HEK293T (cell line): ENCODE measurements at regions not wholly inside any gene's neighbourhood (a gene's known extent, or its start where the extent isn't known, plus 50 kb on each side); places are given as distances from the start of the nearest gene placed in this dataset.

ENCODE experiments used
- CTCF ChIA-PET: fragments of 350-600 bp; formaldehyde crosslinking; extraction: SDS; loops from one replicate; lab custom pipeline; 2021; ENCODE audit warnings: antibody characterized with exemption, inconsistent platforms; lab: Yijun Ruan, JAX
- POLR2A ChIA-PET: fragments of 350-600 bp; formaldehyde crosslinking; extraction: SDS; loops from one replicate; lab custom pipeline; 2020; ENCODE audit warnings: antibody characterized with exemption, inconsistent platforms; lab: Yijun Ruan, JAX
- DNase-seq: peaks from one replicate; pipeline ENCODE4 v3.0.0; 2012; ENCODE audit warnings: mixed read lengths; ENCODE audit errors: extremely low spot score
- ARNT ChIP-seq: fragments of 450-650 bp; IDR thresholded peaks from 2 replicates; pipeline ENCODE4 v1.6.1; 2017; ENCODE audit warnings: mild to moderate bottlenecking
- BHLHE40 ChIP-seq: fragments of 450-650 bp; IDR thresholded peaks from 2 replicates; pipeline ENCODE4 v1.6.1; 2016; ENCODE audit warnings: mild to moderate bottlenecking, moderate library complexity, borderline replicate concordance
- CTBP1 ChIP-seq: fragments of 450-650 bp; IDR thresholded peaks from 2 replicates; pipeline ENCODE4 v1.6.1; 2016; ENCODE audit warnings: borderline replicate concordance
- ELF4 ChIP-seq: fragments of 450-650 bp; IDR thresholded peaks from 2 replicates; pipeline ENCODE4 v1.6.1; 2017; ENCODE audit warnings: antibody characterized with exemption
- FOXA1 ChIP-seq: fragments of 450-650 bp; IDR thresholded peaks from 2 replicates; pipeline ENCODE4 v1.6.1; 2016; ENCODE audit warnings: mild to moderate bottlenecking
- FOXK2 ChIP-seq: fragments of 450-650 bp; IDR thresholded peaks from 2 replicates; pipeline ENCODE4 v1.6.1; 2016; ENCODE audit warnings: mild to moderate bottlenecking
- FOXM1 ChIP-seq: fragments of 450-650 bp; IDR thresholded peaks from 2 replicates; pipeline ENCODE4 v1.6.1; 2017; ENCODE audit warnings: mild to moderate bottlenecking, borderline replicate concordance
- HDGF ChIP-seq: fragments of 450-650 bp; IDR thresholded peaks from 2 replicates; pipeline ENCODE4 v1.6.1; 2017; ENCODE audit warnings: antibody characterized with exemption, borderline replicate concordance
- L3MBTL2 ChIP-seq: fragments of 450-650 bp; conservative IDR thresholded peaks from 2 replicates; pipeline ENCODE4 v1.6.1; 2016; ENCODE audit warnings: mild to moderate bottlenecking
- LEF1 ChIP-seq: fragments of 450-650 bp; IDR thresholded peaks from 2 replicates; pipeline ENCODE4 v1.6.1; 2017; ENCODE audit warnings: mild to moderate bottlenecking, borderline replicate concordance
- NFRKB ChIP-seq: fragments of 450-650 bp; IDR thresholded peaks from 2 replicates; pipeline ENCODE4 v1.6.1; 2016; ENCODE audit warnings: mild to moderate bottlenecking, moderate library complexity
- PKNOX1 ChIP-seq: fragments of 450-650 bp; IDR thresholded peaks from 2 replicates; pipeline ENCODE4 v1.6.1; 2016
- SP1 ChIP-seq: fragments of 450-650 bp; IDR thresholded peaks from 2 replicates; pipeline ENCODE4 v1.6.1; 2017
- SUZ12 ChIP-seq: fragments of 450-650 bp; IDR thresholded peaks from 2 replicates; pipeline ENCODE4 v1.6.1; 2016; ENCODE audit warnings: mild to moderate bottlenecking
- TARDBP ChIP-seq: fragments of 450-650 bp; IDR thresholded peaks from 2 replicates; pipeline ENCODE4 v1.6.1; 2016
- ZNF384 ChIP-seq: fragments of 450-650 bp; IDR thresholded peaks from 2 replicates; pipeline ENCODE4 v1.6.1; 2016

DNA sequence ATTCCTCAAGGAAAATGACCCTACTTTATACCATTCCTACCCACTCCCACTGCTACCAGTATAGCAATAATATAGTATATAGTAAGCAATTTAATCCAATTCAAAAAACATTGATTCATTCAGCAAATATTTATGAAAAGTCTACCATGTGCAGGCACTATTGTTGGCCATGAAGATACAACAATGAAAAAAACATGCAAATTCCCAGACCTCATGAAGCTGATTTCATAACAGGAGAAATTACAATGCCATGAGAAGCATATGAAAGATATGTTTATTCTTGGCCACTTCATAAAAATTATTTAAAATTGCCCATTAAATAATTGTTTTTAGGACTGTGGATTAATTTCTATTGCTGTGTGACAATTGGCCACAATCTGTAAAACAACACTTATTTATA, 315.8 kb upstream of the COL8A1 start:
- ChIA-PET POLR2A (no interaction called here), CTCF (no interaction called here)
- no peak for DNase-seq
- TF ChIP-seq LEF1 (no peak), PKNOX1 (no peak)

DNA sequence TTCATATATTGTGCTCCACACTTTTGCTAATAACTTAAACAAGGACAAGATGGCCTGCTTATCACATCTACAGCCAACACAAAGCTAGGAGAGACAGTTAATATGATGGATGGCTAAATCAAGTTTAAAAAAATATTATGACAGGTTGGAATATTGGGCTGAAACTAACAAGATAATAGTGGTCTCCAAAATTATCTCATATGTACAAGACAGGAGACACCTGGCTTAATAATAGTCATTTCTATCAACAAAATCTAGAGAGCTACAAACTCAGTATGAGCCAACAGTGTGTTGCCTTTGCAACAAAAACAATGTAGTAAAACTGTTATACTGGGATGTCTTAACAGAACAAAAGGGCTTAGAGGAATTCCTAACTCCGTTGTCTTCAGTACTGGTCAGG, 317.1 kb upstream of the COL8A1 start:
- CTCF ChIA-PET = no interaction called here
- TF ChIP-seq TARDBP = no peak
- no peak for DNase-seq
- POLR2A ChIA-PET = no interaction called here

DNA sequence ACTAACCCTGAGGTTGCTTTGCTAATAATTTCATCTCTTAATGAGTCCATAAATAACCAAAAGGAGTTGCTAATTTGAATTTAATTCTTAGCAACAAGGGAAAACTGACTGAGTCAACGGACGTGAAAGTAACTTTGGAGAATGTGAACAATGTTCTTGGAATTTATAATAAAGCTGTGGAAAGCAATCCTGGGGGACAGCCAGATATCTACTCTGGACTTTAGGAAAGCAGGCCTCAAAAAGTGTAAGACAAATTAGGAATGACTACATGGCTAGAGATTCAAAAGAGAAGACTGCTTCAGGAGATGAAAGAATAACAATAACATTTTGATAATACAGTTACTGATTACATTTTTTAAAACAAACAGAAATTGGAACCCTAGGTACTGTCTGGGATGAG, 318.4 kb upstream of the COL8A1 start:
- POLR2A ChIA-PET = no interaction called here
- CTCF ChIA-PET = no interaction called here
- no peak for DNase-seq
- TF ChIP-seq LEF1 (no peak), SUZ12 (no peak), CTBP1 (no peak), HDGF (no peak), NFRKB (no peak), ELF4 (no peak), SP1 (no peak), ARNT (no peak)

DNA sequence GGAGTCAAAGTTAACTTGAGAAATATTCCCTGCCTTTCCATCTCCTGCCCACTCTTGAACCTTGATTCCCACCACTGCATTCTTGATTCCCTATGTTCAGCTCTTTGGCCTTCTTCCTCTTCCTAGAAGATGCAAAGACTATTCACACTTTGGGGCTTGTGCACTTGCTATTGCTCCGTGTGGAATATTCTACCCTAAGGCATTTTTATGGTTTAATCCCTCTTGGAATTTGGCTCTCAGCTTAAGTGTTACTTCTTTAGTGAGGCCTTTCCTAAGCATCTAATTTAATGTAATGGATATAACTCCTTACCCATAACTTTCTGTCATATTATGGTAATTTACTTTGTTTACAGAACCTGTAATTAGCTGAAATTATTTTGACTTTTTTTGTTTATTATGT, 318.9 kb upstream of the COL8A1 start:
- CTCF ChIA-PET = no interaction called here
- POLR2A ChIA-PET = no interaction called here
- DNase-seq = no peak
- TF ChIP-seq FOXK2 (no peak), PKNOX1 (no peak)

GRCh38 chr3:99317201-99317600, 321.2 kb upstream of the COL8A1 start:
- ChIA-PET CTCF (no interaction called here), POLR2A (no interaction called here)
- no peak for DNase-seq
- no peak for TF ChIP-seq LEF1
- TF ChIP-seq CTBP1 = no peak
- no peak for TF ChIP-seq L3MBTL2
- TF ChIP-seq FOXA1 = no peak
- TF ChIP-seq ELF4 = no peak
- no peak for TF ChIP-seq ZNF384
- TF ChIP-seq SP1 = no peak
- TF ChIP-seq TARDBP = no peak
- TF ChIP-seq NFRKB = no peak
- no peak for TF ChIP-seq FOXK2
- TF ChIP-seq BHLHE40 = no peak
- TF ChIP-seq ARNT = no peak

GRCh38 chr3:99315896-99316295, 322.5 kb upstream of the COL8A1 start:
- DNase-seq = no peak
- TF ChIP-seq ZNF384 = no peak
- TF ChIP-seq FOXM1 = no peak
- no peak for TF ChIP-seq NFRKB
- no peak for TF ChIP-seq ARNT
- no peak for TF ChIP-seq SP1
- TF ChIP-seq LEF1 = no peak
- no peak for TF ChIP-seq HDGF
- no peak for TF ChIP-seq CTBP1
- no peak for TF ChIP-seq FOXK2
- TF ChIP-seq L3MBTL2 = no peak
- TF ChIP-seq BHLHE40 = no peak
- TF ChIP-seq PKNOX1 = no peak
- TF ChIP-seq TARDBP = no peak
- TF ChIP-seq ELF4 = no peak
- CTCF ChIA-PET = interaction anchor here (0.7 kb wide), 1 partner anchor 27 kb away, joined by 3 read pairs; no protein-coding TSS in a partner anchor
- POLR2A ChIA-PET = no interaction called here

GRCh38 chr3:99313485-99313884, 324.9 kb upstream of the COL8A1 start:
- CTCF ChIA-PET = no interaction called here
- no peak for DNase-seq
- POLR2A ChIA-PET = no interaction called here
- no peak for TF ChIP-seq BHLHE40
- no peak for TF ChIP-seq CTBP1
- no peak for TF ChIP-seq FOXK2
- TF ChIP-seq L3MBTL2 = no peak
- TF ChIP-seq FOXM1 = no peak
- no peak for TF ChIP-seq NFRKB
- TF ChIP-seq LEF1 = no peak

DNA sequence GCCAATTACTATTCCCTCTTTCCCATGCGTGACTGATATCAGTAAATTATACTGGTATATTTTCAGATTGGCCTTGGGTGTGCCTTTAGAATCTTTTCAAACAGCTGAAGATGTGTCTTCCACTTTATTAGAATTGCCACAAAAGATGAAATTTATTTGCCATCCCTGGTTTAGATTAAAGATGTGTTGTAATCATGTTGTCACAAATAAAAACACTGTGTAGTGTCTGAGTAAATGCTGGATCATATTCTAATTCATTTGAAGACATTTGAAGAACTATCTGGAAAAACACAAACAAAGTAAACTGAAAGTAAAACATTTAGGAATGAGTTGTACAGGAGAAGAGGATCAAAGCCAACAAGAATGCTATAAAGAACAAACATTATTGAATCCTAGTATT, 339.7 kb upstream of the COL8A1 start:
- POLR2A ChIA-PET = no interaction called here
- no peak for TF ChIP-seq SP1
- TF ChIP-seq HDGF = no peak
- TF ChIP-seq L3MBTL2 = no peak
- TF ChIP-seq FOXA1 = no peak
- TF ChIP-seq PKNOX1 = no peak
- no peak for TF ChIP-seq BHLHE40
- no peak for TF ChIP-seq TARDBP
- TF ChIP-seq LEF1 = no peak
- TF ChIP-seq ARNT = no peak
- no peak for TF ChIP-seq FOXM1
- no peak for TF ChIP-seq FOXK2
- no peak for TF ChIP-seq NFRKB
- no peak for DNase-seq
- CTCF ChIA-PET = no interaction called here
